ENCODE measurements at regions not wholly inside any gene's neighbourhood (a gene's known extent, or its start where the extent isn't known, plus 50 kb on each side); places are given as distances from the start of the nearest gene placed in this dataset.

DNA sequence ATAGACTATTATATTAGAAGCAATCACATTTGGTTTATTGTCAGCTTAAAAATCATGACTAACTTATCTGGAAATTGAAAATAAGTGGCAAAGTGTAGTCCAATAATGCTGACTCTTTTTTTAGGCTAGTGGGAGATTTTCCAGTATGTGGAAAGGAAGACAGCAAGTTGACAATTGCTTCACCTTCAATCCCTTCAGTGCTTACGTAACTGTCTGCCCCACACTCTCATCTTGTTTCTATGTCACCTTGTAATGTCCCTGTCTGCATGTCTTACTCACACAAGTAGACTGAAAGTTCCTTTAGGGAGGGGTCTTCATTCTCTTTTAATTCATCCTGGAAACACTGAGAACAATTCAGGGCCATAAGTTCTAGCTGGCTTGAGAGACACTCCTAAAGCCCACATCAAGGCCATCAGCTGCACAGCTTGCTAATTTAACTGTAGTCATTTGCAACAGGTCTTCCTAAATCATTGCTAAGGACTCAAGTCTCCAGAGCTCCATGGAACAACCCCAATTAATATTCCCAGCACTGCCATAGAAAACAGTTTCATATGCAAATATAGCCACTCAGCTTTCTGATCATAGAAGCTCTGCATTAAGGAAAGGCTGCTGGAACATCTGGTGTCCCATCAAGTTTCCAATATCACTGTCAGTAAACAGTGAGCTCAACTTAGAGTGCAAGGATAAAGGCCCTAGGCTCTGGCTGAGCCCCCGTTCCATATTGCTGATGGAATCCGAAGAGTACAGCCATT is 230.5 kb downstream of the ETAA1 start:
- no peak for DNase-seq (ENCODE audit: low spot score)
- H3K27ac ChIP-seq = no peak overlapping the region
- TF ChIP-seq, protein P1, sequence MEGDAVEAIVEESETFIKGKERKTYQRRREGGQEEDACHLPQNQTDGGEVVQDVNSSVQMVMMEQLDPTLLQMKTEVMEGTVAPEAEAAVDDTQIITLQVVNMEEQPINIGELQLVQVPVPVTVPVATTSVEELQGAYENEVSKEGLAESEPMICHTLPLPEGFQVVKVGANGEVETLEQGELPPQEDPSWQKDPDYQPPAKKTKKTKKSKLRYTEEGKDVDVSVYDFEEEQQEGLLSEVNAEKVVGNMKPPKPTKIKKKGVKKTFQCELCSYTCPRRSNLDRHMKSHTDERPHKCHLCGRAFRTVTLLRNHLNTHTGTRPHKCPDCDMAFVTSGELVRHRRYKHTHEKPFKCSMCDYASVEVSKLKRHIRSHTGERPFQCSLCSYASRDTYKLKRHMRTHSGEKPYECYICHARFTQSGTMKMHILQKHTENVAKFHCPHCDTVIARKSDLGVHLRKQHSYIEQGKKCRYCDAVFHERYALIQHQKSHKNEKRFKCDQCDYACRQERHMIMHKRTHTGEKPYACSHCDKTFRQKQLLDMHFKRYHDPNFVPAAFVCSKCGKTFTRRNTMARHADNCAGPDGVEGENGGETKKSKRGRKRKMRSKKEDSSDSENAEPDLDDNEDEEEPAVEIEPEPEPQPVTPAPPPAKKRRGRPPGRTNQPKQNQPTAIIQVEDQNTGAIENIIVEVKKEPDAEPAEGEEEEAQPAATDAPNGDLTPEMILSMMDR (IDR thresholded peaks at IDR 0.05) = no peak
- H3K4me3 ChIP-seq = no peak overlapping the region

DNA sequence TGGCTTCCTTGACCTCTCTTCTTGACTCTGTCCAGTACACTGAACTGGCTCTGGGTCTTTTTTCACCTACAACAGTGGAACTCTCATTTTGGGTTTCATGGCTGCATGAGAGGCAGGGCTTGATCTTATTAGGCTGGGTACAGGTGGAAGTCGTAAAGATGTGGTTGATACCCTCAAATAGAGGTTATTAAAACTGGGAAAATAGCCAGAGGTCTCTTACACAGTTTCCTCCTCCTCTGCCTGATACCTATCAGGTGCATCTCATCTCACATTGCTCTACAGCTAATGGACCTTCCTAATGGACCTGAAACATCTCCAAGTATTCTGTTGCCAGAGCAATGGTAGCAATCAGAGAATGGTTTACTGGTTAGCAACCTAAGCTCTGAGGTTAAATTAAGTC is 231.8 kb downstream of the ETAA1 start:
- TF ChIP-seq, protein P1 (IDR thresholded peaks at IDR 0.05) = no peak
- no peak for DNase-seq (ENCODE audit: low spot score)
- no peak overlapping the region for H3K4me3 ChIP-seq
- H3K27ac ChIP-seq = no peak overlapping the region

DNA sequence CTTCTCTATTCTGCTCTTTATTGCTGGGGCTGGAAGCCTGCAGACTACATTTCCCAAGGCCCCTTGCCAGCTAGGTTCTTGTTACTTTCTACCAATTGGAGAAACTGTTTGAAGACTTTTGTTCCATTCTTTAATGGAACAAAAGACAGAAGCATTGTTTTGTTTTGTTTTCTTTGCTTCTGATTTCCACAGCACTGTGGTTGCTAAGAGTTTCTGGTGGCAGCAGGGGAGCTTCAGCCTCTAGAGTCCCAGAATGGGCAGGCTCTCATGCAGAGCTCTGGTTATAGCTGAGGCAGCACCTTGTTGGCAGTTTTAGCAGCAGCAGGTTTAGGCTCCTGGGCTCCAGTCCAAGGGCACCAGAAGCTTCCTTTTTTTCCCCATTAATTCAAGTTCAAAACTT is 234.3 kb downstream of the ETAA1 start:
- no peak overlapping the region for H3K4me3 ChIP-seq
- DNase-seq (ENCODE audit: low spot score) = no peak
- TF ChIP-seq, protein P1 (IDR thresholded peaks at IDR 0.05) = no peak
- H3K27ac ChIP-seq = no peak overlapping the region

DNA sequence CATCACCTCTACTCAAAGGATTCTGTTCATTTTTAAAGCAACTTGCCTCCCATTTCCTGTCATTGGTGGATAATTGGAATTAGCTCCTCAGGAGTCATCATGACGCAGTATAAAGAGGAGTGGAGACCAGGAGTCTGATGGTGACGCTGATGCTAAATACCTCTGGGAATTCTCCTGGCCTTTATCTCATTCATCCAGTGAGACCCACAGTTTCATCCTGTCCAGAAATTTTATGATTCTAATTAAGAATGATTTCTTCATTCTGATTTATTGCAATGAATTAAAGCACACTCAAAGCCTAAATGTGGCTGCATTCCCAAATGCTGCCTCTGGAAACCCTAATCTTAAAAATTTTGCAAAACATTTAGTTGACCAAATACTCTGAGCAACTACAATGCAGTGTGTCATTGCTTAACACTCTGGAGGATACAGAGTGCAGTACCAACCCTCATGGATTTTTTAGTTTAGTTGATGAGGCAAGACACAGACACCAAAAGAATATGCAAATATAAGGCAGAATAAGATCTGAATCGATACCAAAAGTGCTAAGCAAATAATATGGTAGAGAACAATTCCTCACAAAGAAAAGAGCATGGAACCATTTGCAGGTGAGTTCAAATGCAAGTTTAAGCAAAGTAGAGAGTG is 236.2 kb downstream of the ETAA1 start:
- no peak overlapping the region for H3K4me3 ChIP-seq
- TF ChIP-seq, protein P1 (IDR thresholded peaks at IDR 0.05) = no peak
- DNase-seq (ENCODE audit: low spot score) = no peak
- H3K27ac ChIP-seq = no peak overlapping the region

DNA sequence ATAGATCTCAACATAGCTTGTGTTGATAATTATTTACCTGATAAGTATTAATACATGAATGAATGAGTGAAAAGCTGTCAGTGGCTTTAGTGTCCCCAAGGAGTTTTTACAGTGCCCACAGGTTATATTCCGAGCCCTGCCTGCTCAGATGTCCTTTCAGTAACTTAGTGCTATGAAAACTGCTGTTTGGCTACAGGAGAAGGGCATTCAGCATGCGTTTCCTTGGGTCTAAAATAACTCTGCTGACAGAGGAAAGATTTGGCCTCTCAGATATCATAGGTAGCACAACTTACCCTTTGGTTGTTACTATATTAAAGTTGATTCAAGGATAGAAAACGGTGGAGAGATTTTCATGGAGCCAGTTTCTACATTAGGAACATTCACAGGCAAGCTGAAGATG is 241.0 kb downstream of the ETAA1 start:
- Histone ChIP-seq H3K4me3 (no peak overlapping the region), H3K27ac (no peak overlapping the region)
- TF ChIP-seq, protein P1 (IDR thresholded peaks at IDR 0.05) = no peak
- no peak for DNase-seq (ENCODE audit: low spot score)

DNA sequence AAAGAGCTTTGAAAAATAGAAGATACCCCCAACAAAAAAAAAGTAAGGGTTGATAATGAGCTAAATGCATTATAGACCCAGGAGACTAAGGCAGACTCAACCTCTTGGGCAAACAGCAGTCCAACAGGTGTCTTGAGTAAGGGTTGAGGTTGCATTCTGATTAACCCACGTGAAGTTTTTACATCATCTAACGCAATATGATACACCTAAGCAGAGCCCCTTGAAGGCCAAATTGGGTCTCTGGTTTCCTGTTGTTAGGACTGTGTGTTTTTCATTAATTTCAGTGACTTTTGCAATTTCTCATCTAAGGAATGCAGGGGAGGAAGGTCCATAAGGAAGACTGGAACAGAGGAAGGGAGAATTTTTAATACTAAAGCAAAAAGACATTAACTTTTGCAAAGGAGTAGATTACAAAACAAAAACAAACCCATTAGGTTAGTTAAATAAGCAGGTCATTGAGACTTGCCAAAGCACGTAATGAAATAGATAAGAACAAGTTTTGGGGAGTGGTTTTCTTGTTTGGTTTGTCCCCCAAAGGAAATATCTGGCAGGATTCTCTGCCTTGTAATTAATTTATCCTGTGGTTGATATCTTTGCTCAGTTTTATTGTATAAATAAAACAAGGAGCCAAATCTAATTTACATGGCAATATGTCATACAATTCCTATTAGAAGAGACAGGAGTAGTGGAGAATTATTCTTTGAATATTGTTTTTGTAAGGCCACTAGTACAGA is 244.3 kb downstream of the ETAA1 start:
- TF ChIP-seq, protein P1 (IDR thresholded peaks at IDR 0.05) = no peak
- no peak for DNase-seq (ENCODE audit: low spot score)
- Histone ChIP-seq H3K4me3 (no peak overlapping the region), H3K27ac (no peak overlapping the region)

Measured in coronary artery (tissue), 2 donors.